ENCODE measurements at regions not wholly inside any gene's neighbourhood (a gene's known extent, or its start where the extent isn't known, plus 50 kb on each side); places are given as distances from the start of the nearest gene placed in this dataset.

- ATAC-seq (ENCODE audit: low read depth in 2 of 2) = no peak
Observed at GRCh38 chr14:26213846-26214575, 383.8 kb downstream of the NOVA1 start.

GRCh38 chr14:26209699-26210098 lies 388.1 kb downstream of the NOVA1 start:
- Mint-ChIP-seq H3K4me1 (no peaks in the 10 kb centered on the region), H3K27ac (peak overlapping the region in 1 of 6 donors; percentile 54), H3K9me3 (peaks cover 0 to 12% (median 2%) of the 10 kb centered on the region in 7 donors), H3K36me3 (no peaks in the 10 kb centered on the region), H3K27me3 (peaks cover 8 to 22% (median 19%) of the 10 kb centered on the region in 3 donors), H3K4me3 (no peak overlapping the region)
- ATAC-seq (ENCODE audit: low read depth in 2 of 2) = no peak
- no peak for DNase-seq

More at GRCh38 chr14:26213846-26214575, 383.8 kb downstream of the NOVA1 start:
- peaks cover 0 to 9% (median 3%) of the 10 kb centered on the region in 7 donors for H3K9me3 Mint-ChIP-seq
- H3K27ac Mint-ChIP-seq = no peak overlapping the region
- no peak for DNase-seq
- no peaks in the 10 kb centered on the region for H3K4me1 Mint-ChIP-seq
- peaks cover 0 to 4% (median 0%) of the 10 kb centered on the region in 3 donors for H3K27me3 Mint-ChIP-seq
- H3K4me3 Mint-ChIP-seq = no peak overlapping the region
- H3K36me3 Mint-ChIP-seq = no peaks in the 10 kb centered on the region

GRCh38 chr14:26206640-26207039 lies 391.2 kb downstream of the NOVA1 start:
- no peaks in the 10 kb centered on the region for H3K4me1 Mint-ChIP-seq
- H3K4me3 Mint-ChIP-seq = no peak overlapping the region
- peaks cover 0 to 12% (median 4%) of the 10 kb centered on the region in 7 donors for H3K9me3 Mint-ChIP-seq
- peaks cover 16 to 50% (median 27%) of the 10 kb centered on the region in 3 donors for H3K27me3 Mint-ChIP-seq
- no peak for DNase-seq
- ATAC-seq (ENCODE audit: low read depth in 2 of 2) = no peak
- no peaks in the 10 kb centered on the region for H3K36me3 Mint-ChIP-seq
- no peak overlapping the region for H3K27ac Mint-ChIP-seq

- Mint-ChIP-seq H3K36me3 (peaks cover 0 to 4% of the 10 kb centered on the region in 2 donors), H3K9me3 (peaks cover 0 to 18% (median 4%) of the 10 kb centered on the region in 7 donors), H3K27ac (no peak overlapping the region), H3K4me1 (no peaks in the 10 kb centered on the region), H3K27me3 (peaks cover 20 to 50% (median 27%) of the 10 kb centered on the region in 3 donors), H3K4me3 (peak overlapping the region in 1 of 8 donors; percentile 29)
- DNase-seq (no peak), ATAC-seq (ENCODE audit: low read depth in 2 of 2) (no peak)
Observed at GRCh38 chr14:26204728-26205479, 392.9 kb downstream of the NOVA1 start.

- DNase-seq = no peak
- ATAC-seq (ENCODE audit: low read depth in 2 of 2) = no peak
- no peak overlapping the region for H3K27ac Mint-ChIP-seq
- peaks cover 20 to 52% (median 27%) of the 10 kb centered on the region in 3 donors for H3K27me3 Mint-ChIP-seq
- H3K4me1 Mint-ChIP-seq = no peaks in the 10 kb centered on the region
- H3K36me3 Mint-ChIP-seq = peaks cover 0 to 8% of the 10 kb centered on the region in 2 donors
- peaks cover 0 to 18% (median 6%) of the 10 kb centered on the region in 7 donors for H3K9me3 Mint-ChIP-seq
- H3K4me3 Mint-ChIP-seq = no peak overlapping the region
Observed at GRCh38 chr14:26204366-26204727, 393.5 kb downstream of the NOVA1 start.

GRCh38 chr14:26200687-26201086 lies 397.1 kb downstream of the NOVA1 start:
- Mint-ChIP-seq H3K27ac (no peak overlapping the region), H3K36me3 (peaks cover 0 to 9% of the 10 kb centered on the region in 2 donors), H3K4me3 (no peak overlapping the region), H3K9me3 (peaks cover 4 to 12% (median 8%) of the 10 kb centered on the region in 7 donors), H3K4me1 (no peaks in the 10 kb centered on the region), H3K27me3 (peaks cover 8 to 42% (median 22%) of the 10 kb centered on the region in 3 donors)
- ATAC-seq (ENCODE audit: low read depth in 2 of 2) (no peak), DNase-seq (no peak)

- H3K4me1 Mint-ChIP-seq = no peaks in the 10 kb centered on the region
- peaks cover 8 to 35% (median 22%) of the 10 kb centered on the region in 3 donors for H3K27me3 Mint-ChIP-seq
- H3K9me3 Mint-ChIP-seq = peaks cover 4 to 12% (median 8%) of the 10 kb centered on the region in 7 donors
- no peak for DNase-seq
- no peak for ATAC-seq (ENCODE audit: low read depth in 2 of 2)
- H3K27ac Mint-ChIP-seq = no peak overlapping the region
- H3K4me3 Mint-ChIP-seq = no peak overlapping the region
- H3K36me3 Mint-ChIP-seq = peaks cover 0 to 9% of the 10 kb centered on the region in 2 donors
Observed at GRCh38 chr14:26199590-26200370, 398.1 kb downstream of the NOVA1 start.

GRCh38 chr14:26199096-26199495 lies 398.7 kb downstream of the NOVA1 start:
- Mint-ChIP-seq H3K36me3 (peaks cover 0 to 9% of the 10 kb centered on the region in 2 donors), H3K27ac (no peak overlapping the region), H3K4me3 (no peak overlapping the region), H3K4me1 (no peaks in the 10 kb centered on the region), H3K27me3 (peaks cover 8 to 28% (median 16%) of the 10 kb centered on the region in 3 donors), H3K9me3 (peaks cover 4 to 12% (median 8%) of the 10 kb centered on the region in 7 donors)
- ATAC-seq (ENCODE audit: low read depth in 2 of 2) (no peak), DNase-seq (no peak)

GRCh38 chr14:26194816-26195215 lies 403.0 kb downstream of the NOVA1 start:
- Mint-ChIP-seq H3K27me3 (peaks cover 0 to 6% (median 6%) of the 10 kb centered on the region in 3 donors), H3K36me3 (peaks cover 0 to 5% of the 10 kb centered on the region in 2 donors), H3K9me3 (peaks cover 0 to 19% (median 8%) of the 10 kb centered on the region in 7 donors), H3K27ac (no peak overlapping the region), H3K4me3 (no peak overlapping the region), H3K4me1 (no peaks in the 10 kb centered on the region)
- no peak for DNase-seq
- no peak for ATAC-seq (ENCODE audit: low read depth in 2 of 2)

GRCh38 chr14:26191671-26192070 lies 406.2 kb downstream of the NOVA1 start:
- ATAC-seq (ENCODE audit: low read depth in 2 of 2) (no peak), DNase-seq (no peak)
- Mint-ChIP-seq H3K4me3 (no peak overlapping the region), H3K9me3 (peaks cover 0 to 16% (median 5%) of the 10 kb centered on the region in 7 donors), H3K36me3 (no peaks in the 10 kb centered on the region), H3K27me3 (peaks cover 0 to 6% (median 0%) of the 10 kb centered on the region in 3 donors), H3K4me1 (no peaks in the 10 kb centered on the region), H3K27ac (no peak overlapping the region)

- no peak overlapping the region for H3K27ac Mint-ChIP-seq
- no peaks in the 10 kb centered on the region for H3K4me1 Mint-ChIP-seq
- peaks cover 0 to under 1% (median 0%) of the 10 kb centered on the region in 3 donors for H3K27me3 Mint-ChIP-seq
- no peaks in the 10 kb centered on the region for H3K36me3 Mint-ChIP-seq
- DNase-seq (no peak), ATAC-seq (ENCODE audit: low read depth in 2 of 2) (no peak)
- H3K9me3 Mint-ChIP-seq = peaks cover 0 to 16% (median 3%) of the 10 kb centered on the region in 7 donors
- H3K4me3 Mint-ChIP-seq = no peak overlapping the region
Observed at GRCh38 chr14:26191123-26191522, 406.7 kb downstream of the NOVA1 start.

GRCh38 chr14:26190646-26191045 lies 407.2 kb downstream of the NOVA1 start:
- H3K27me3 Mint-ChIP-seq = no peaks in the 10 kb centered on the region
- ATAC-seq (ENCODE audit: low read depth in 2 of 2) = no peak
- no peaks in the 10 kb centered on the region for H3K4me1 Mint-ChIP-seq
- no peak overlapping the region for H3K4me3 Mint-ChIP-seq
- H3K36me3 Mint-ChIP-seq = no peaks in the 10 kb centered on the region
- no peak for DNase-seq
- no peak overlapping the region for H3K27ac Mint-ChIP-seq
- H3K9me3 Mint-ChIP-seq = peaks cover 0 to 16% (median 3%) of the 10 kb centered on the region in 7 donors

- H3K4me3 Mint-ChIP-seq = no peak overlapping the region
Observed at GRCh38 chr14:26187996-26188620, 409.7 kb downstream of the NOVA1 start.

More at GRCh38 chr14:26187996-26188620, 409.7 kb downstream of the NOVA1 start:
- DNase-seq = no peak
- H3K36me3 Mint-ChIP-seq = no peaks in the 10 kb centered on the region
- H3K27me3 Mint-ChIP-seq = no peaks in the 10 kb centered on the region
- no peak overlapping the region for H3K27ac Mint-ChIP-seq
- ATAC-seq (ENCODE audit: low read depth in 2 of 2) = no peak
- H3K9me3 Mint-ChIP-seq = peaks cover 0 to 5% (median 3%) of the 10 kb centered on the region in 7 donors
- no peaks in the 10 kb centered on the region for H3K4me1 Mint-ChIP-seq

Data from naive B cell (primary cell).